Neural cell (in vitro differentiated cells): ENCODE measurements at regions not wholly inside any gene's neighbourhood (a gene's known extent, or its start where the extent isn't known, plus 50 kb on each side); places are given as distances from the start of the nearest gene placed in this dataset.

Experiments
- H2AFZ ChIP-seq: fragments of 200-600, 300-800 bp; sonication (generic), shearing (Covaris generic); 2 replicates; pipeline ENCODE4 v1.6.0; 2014; ENCODE audit warnings: low read depth, mild to moderate bottlenecking, antibody characterized with exemption, low read length, moderate library complexity
- H3F3A ChIP-seq: fragments of 200-600 bp; shearing (Covaris generic); 2 replicates; pipeline ENCODE4 v1.6.1; 2016; ENCODE audit warnings: mild to moderate bottlenecking, moderate library complexity, mixed read lengths, antibody characterized with exemption, low read length; ENCODE audit not compliant: insufficient read depth, poor library complexity, severe bottlenecking
- H3K27ac ChIP-seq: fragments of 200-600, 300-800 bp; sonication (generic), shearing (Covaris generic); 2 replicates; pipeline ENCODE4 v1.5.1; 2014; ENCODE audit warnings: mild to moderate bottlenecking, low read length, moderate library complexity
- H3K27me3 ChIP-seq: fragments of 300-800, 200-600 bp; sonication (generic), shearing (Covaris generic); 2 replicates; pipeline ENCODE4 v1.6.0; 2014; ENCODE audit warnings: mild to moderate bottlenecking, low read depth, low read length, moderate library complexity; ENCODE audit not compliant: insufficient read depth
- H3K36me3 ChIP-seq: fragments of 300-800, 200-600 bp; sonication (generic), shearing (Covaris generic); 2 replicates; pipeline ENCODE4 v1.5.1; 2014; ENCODE audit warnings: mild to moderate bottlenecking, antibody characterized with exemption, low read length, moderate library complexity; ENCODE audit not compliant: insufficient read depth
- H3K4me2 ChIP-seq: fragments of 300-800, 200-600 bp; sonication (generic), shearing (Covaris generic); 2 replicates; pipeline ENCODE4 v1.6.0; 2014; ENCODE audit warnings: mild to moderate bottlenecking, low read length
- H3K4me3 ChIP-seq: fragments of 300-800, 200-600 bp; sonication (generic), shearing (Covaris generic); 2 replicates; pipeline ENCODE4 v1.5.1; 2014; ENCODE audit warnings: mild to moderate bottlenecking, low read length, moderate library complexity
- H3K79me2 ChIP-seq: fragments of 200-600 bp; shearing (Covaris generic); replicated peaks from 2 replicates; pipeline ENCODE4 v1.6.0; 2014; ENCODE audit warnings: mild to moderate bottlenecking, low read length, moderate library complexity; ENCODE audit not compliant: insufficient read depth
- H3K9ac ChIP-seq: fragments of 300-800, 200-600 bp; sonication (generic), shearing (Covaris generic); 2 replicates; pipeline ENCODE4 v1.6.1; 2016; ENCODE audit warnings: mild to moderate bottlenecking, low read length, mixed read lengths
- H3K9me2 ChIP-seq: fragments of 200-600 bp; shearing (Covaris generic); 2 replicates; pipeline ENCODE4 v1.6.1; 2016; ENCODE audit warnings: mild to moderate bottlenecking, low read length, mixed read lengths; ENCODE audit not compliant: insufficient read depth
- H3K9me3 ChIP-seq: fragments of 200-600, 300-800 bp; sonication (generic), shearing (Covaris generic); 2 replicates; pipeline ENCODE4 v1.6.1; 2016; ENCODE audit warnings: mild to moderate bottlenecking, mixed run types, low read length, moderate library complexity, mixed read lengths
- H4K20me1 ChIP-seq: fragments of 200-600 bp; shearing (Covaris generic); 2 replicates; pipeline ENCODE4 v1.6.1; 2016; ENCODE audit warnings: mild to moderate bottlenecking, mixed run types; ENCODE audit not compliant: insufficient read depth
- CTCF ChIP-seq: fragments of 450-650 bp; IDR thresholded peaks from 2 replicates; pipeline ENCODE4 v1.5.1; 2014; ENCODE audit warnings: antibody characterized with exemption, mild to moderate bottlenecking, moderate library complexity; ENCODE audit not compliant: poor library complexity, severe bottlenecking
- EP300 ChIP-seq: fragments of 450-650 bp; conservative IDR thresholded peaks from 2 replicates; pipeline ENCODE4 v1.6.1; 2014; ENCODE audit warnings: antibody characterized with exemption, mild to moderate bottlenecking, moderate library complexity; ENCODE audit not compliant: poor library complexity, severe bottlenecking
- EZH2 ChIP-seq: fragments of 200-600, 300-800 bp; shearing (Covaris generic), sonication (generic); IDR thresholded peaks from 2 replicates; pipeline ENCODE4 v1.6.1; 2014; ENCODE audit warnings: antibody characterized with exemption, low read length, borderline replicate concordance, mild to moderate bottlenecking; ENCODE audit not compliant: insufficient read depth, poor library complexity, severe bottlenecking
- MXI1 ChIP-seq: fragments of 450-650 bp; conservative IDR thresholded peaks from 2 replicates; pipeline ENCODE4 v1.6.1; 2014; ENCODE audit warnings: antibody characterized with exemption, mild to moderate bottlenecking; ENCODE audit not compliant: poor library complexity, severe bottlenecking
- POLR2AphosphoS5 ChIP-seq: IDR thresholded peaks from 2 replicates; pipeline ENCODE4 v1.6.1; 2012
- RAD21 ChIP-seq: fragments of 450-650 bp; conservative IDR thresholded peaks from 2 replicates; pipeline ENCODE4 v1.6.1; 2014; ENCODE audit warnings: antibody characterized with exemption, mild to moderate bottlenecking, moderate library complexity
- REST ChIP-seq: IDR thresholded peaks from 2 replicates; pipeline ENCODE4 v1.6.1; 2012; ENCODE audit warnings: borderline replicate concordance
- SMC3 ChIP-seq: fragments of 450-650 bp; conservative IDR thresholded peaks from 2 replicates; pipeline ENCODE4 v1.6.1; 2014; ENCODE audit warnings: antibody characterized with exemption, mild to moderate bottlenecking, moderate library complexity; ENCODE audit not compliant: poor library complexity
- TAF1 ChIP-seq: IDR thresholded peaks from 2 replicates; pipeline ENCODE4 v1.6.1; 2012; ENCODE audit warnings: low read depth

- H3K27me3 ChIP-seq, result no peaks in the 10 kb centered on the region
- TF ChIP-seq CTCF (no peak), EP300 (no peak), TAF1 (no peak), RAD21 (no peak), SMC3 (no peak), POLR2AphosphoS5 (no peak), MXI1 (no peak), EZH2 (no peak), REST (no peak)
- no peak overlapping the region for H3K4me3 ChIP-seq
- no peaks in the 10 kb centered on the region for H4K20me1 ChIP-seq
- H3F3A ChIP-seq, result no peaks in the 10 kb centered on the region
- H3K36me3 ChIP-seq, result no peaks in the 10 kb centered on the region
- H3K9ac ChIP-seq, result no peak overlapping the region
- H3K79me2 ChIP-seq, result no peaks in the 10 kb centered on the region
- H3K27ac ChIP-seq, result no peak overlapping the region
- H2AFZ ChIP-seq, result no peak overlapping the region
- no peaks in the 10 kb centered on the region for H3K9me2 ChIP-seq
- H3K4me2 ChIP-seq, result no peak overlapping the region
- no peaks in the 10 kb centered on the region for H3K9me3 ChIP-seq
Measured at GRCh38 chr10:83605783-83606630, 533.3 kb upstream of the GHITM start.

GRCh38 chr10:83607959-83608745, 531.2 kb upstream of the GHITM start:
- no peak for TF ChIP-seq SMC3
- TF ChIP-seq EZH2, result no peak
- TF ChIP-seq MXI1, result no peak
- TF ChIP-seq TAF1, result no peak
- TF ChIP-seq POLR2AphosphoS5, result no peak
- TF ChIP-seq RAD21, result no peak
- no peak for TF ChIP-seq CTCF
- TF ChIP-seq EP300, result no peak
- no peak for TF ChIP-seq REST

More at GRCh38 chr10:83607959-83608745, 531.2 kb upstream of the GHITM start:
- no peaks in the 10 kb centered on the region for H3K27me3 ChIP-seq
- H3K9me2 ChIP-seq, result no peaks in the 10 kb centered on the region
- H3F3A ChIP-seq, result no peaks in the 10 kb centered on the region
- no peak overlapping the region for H3K4me2 ChIP-seq
- no peak overlapping the region for H2AFZ ChIP-seq
- H3K9me3 ChIP-seq, result no peaks in the 10 kb centered on the region
- H3K79me2 ChIP-seq, result no peaks in the 10 kb centered on the region
- no peak overlapping the region for H3K4me3 ChIP-seq
- H3K36me3 ChIP-seq, result no peaks in the 10 kb centered on the region
- H3K27ac ChIP-seq, result no peak overlapping the region
- no peaks in the 10 kb centered on the region for H4K20me1 ChIP-seq
- no peak overlapping the region for H3K9ac ChIP-seq
